GM21723 (cell line): ENCODE measurements at regions not wholly inside any gene's neighbourhood (a gene's known extent, or its start where the extent isn't known, plus 50 kb on each side); places are given as distances from the start of the nearest gene placed in this dataset.

ENCODE experiments used
- ATAC-seq: cut with Tn5 transposase; IDR thresholded peaks from one replicate; pipeline ENCODE4 v1.9.1; 2021; ENCODE audit warnings: mild to moderate bottlenecking, moderate library complexity; ENCODE audit not compliant: unreplicated experiment

- no peak for ATAC-seq
These were observed 95.9 kb downstream of the GLUL start for GRCh38 chr1:182295697-182296096.

- ATAC-seq: no peak
These were observed 98.4 kb downstream of the GLUL start for GRCh38 chr1:182293119-182293589.

- ATAC-seq: no peak
These were observed 99.3 kb downstream of the GLUL start for GRCh38 chr1:182292193-182292741.

- no peak for ATAC-seq
These were observed 99.9 kb downstream of the GLUL start for GRCh38 chr1:182291584-182292192.

GRCh38 chr1:182288749-182289604 lies 102.6 kb downstream of the GLUL start:
- no peak for ATAC-seq

- no peak for ATAC-seq
These were observed 104.8 kb downstream of the GLUL start for GRCh38 chr1:182286761-182287160.

GRCh38 chr1:182283746-182284544 lies 107.6 kb downstream of the GLUL start:
- ATAC-seq: no peak

- no peak for ATAC-seq
These were observed 110.0 kb downstream of the GLUL start for GRCh38 chr1:182281541-182281940.

GRCh38 chr1:182280504-182280900 lies 111.1 kb downstream of the GLUL start:
- no peak for ATAC-seq

- no peak for ATAC-seq
These were observed 111.7 kb downstream of the GLUL start for GRCh38 chr1:182279724-182280503.

- no peak for ATAC-seq
These were observed 112.3 kb downstream of the GLUL start for GRCh38 chr1:182279302-182279701.

GRCh38 chr1:182278144-182279054 lies 113.2 kb downstream of the GLUL start:
- no peak for ATAC-seq

- no peak for ATAC-seq
These were observed 116.3 kb downstream of the GLUL start for GRCh38 chr1:182275271-182275670.

- ATAC-seq: no peak
These were observed 117.0 kb downstream of the GLUL start for GRCh38 chr1:182274618-182275017.

- ATAC-seq: no peak
These were observed 120.9 kb downstream of the GLUL start for GRCh38 chr1:182270731-182271130.

GRCh38 chr1:182269097-182269496 lies 122.5 kb downstream of the GLUL start:
- no peak for ATAC-seq

- ATAC-seq: no peak
These were observed 122.9 kb downstream of the GLUL start for GRCh38 chr1:182268669-182269068.

- no peak for ATAC-seq
These were observed 127.4 kb downstream of the GLUL start for GRCh38 chr1:182264185-182264584.

GRCh38 chr1:182263706-182264105 lies 127.9 kb downstream of the GLUL start:
- no peak for ATAC-seq
